ENCODE measurements at regions not wholly inside any gene's neighbourhood (a gene's known extent, or its start where the extent isn't known, plus 50 kb on each side); places are given as distances from the start of the nearest gene placed in this dataset.
"Not testable (repeated sequence)": the region's sequence is repeated elsewhere in the genome, so short reads cannot be mapped to it uniquely, and the experiment has no call there.

DNA sequence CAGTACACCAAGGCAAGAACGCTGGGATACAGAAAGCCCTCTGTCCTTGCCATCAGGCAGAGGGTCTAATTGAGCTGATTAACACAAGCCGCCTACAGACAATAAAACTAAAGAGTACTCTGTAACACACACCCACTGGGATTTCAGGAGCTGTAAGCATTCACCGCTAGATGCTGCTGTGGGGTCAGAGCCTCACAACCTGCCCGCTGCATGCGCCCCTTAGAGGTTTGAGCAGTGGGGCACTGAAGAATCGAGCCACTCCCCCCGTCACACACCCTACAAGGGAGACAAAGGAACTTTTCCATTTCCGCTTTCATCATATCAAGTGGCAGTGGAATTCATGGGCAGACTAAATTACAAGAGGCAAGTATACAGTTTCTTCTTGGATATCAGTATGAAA is 1080.6 kb downstream of the PCDH17 start:
- H3K4me3 ChIP-seq (ENCODE audit: low read depth in 1 of 3, low read length in 3 of 3) = no peak overlapping the region
- TF ChIP-seq GABPA (IDR thresholded peaks at IDR 0.05 in 1 of 2, conservative IDR thresholded peaks at IDR 0.05 in 1 of 2) (no peak), TAF1 (conservative IDR thresholded peaks at IDR 0.05) (no peak), HNF4A (conservative IDR thresholded peaks at IDR 0.05) (no peak), NR2F2 (IDR thresholded peaks at IDR 0.05) (no peak), JUND (IDR thresholded peaks at IDR 0.05) (no peak), EGR1 (IDR thresholded peaks at IDR 0.05; ENCODE audit: low read depth in 2 of 2) (no peak), SP1 (IDR thresholded peaks at IDR 0.05) (no peak), FOXA2 (IDR thresholded peaks at IDR 0.05) (no peak), RXRA (IDR thresholded peaks at IDR 0.05) (no peak), FOXA1 (IDR thresholded peaks at IDR 0.05) (no peak), YY1 (IDR thresholded peaks at IDR 0.05) (no peak), RAD21 (IDR thresholded peaks at IDR 0.05) (no peak)
- TF ChIP-seq, protein P1, sequence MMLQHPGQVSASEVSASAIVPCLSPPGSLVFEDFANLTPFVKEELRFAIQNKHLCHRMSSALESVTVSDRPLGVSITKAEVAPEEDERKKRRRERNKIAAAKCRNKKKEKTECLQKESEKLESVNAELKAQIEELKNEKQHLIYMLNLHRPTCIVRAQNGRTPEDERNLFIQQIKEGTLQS (IDR thresholded peaks at IDR 0.05) = no peak
- TF ChIP-seq, protein P2, sequence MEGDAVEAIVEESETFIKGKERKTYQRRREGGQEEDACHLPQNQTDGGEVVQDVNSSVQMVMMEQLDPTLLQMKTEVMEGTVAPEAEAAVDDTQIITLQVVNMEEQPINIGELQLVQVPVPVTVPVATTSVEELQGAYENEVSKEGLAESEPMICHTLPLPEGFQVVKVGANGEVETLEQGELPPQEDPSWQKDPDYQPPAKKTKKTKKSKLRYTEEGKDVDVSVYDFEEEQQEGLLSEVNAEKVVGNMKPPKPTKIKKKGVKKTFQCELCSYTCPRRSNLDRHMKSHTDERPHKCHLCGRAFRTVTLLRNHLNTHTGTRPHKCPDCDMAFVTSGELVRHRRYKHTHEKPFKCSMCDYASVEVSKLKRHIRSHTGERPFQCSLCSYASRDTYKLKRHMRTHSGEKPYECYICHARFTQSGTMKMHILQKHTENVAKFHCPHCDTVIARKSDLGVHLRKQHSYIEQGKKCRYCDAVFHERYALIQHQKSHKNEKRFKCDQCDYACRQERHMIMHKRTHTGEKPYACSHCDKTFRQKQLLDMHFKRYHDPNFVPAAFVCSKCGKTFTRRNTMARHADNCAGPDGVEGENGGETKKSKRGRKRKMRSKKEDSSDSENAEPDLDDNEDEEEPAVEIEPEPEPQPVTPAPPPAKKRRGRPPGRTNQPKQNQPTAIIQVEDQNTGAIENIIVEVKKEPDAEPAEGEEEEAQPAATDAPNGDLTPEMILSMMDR (IDR thresholded peaks at IDR 0.05; ENCODE audit: low read depth, low read length, missing input control) = no peak
- H3K4me1 ChIP-seq (ENCODE audit: control insufficient read depth in 4 of 4, insufficient read depth in 4 of 4, low read length in 3 of 4) = no peaks in the 10 kb centered on the region
- H3K9me3 ChIP-seq (ENCODE audit: control insufficient read depth in 4 of 4, low read length in 3 of 4) = no peaks in the 10 kb centered on the region
- WGBS = 80% methylated on average over 8 of the region's 8 CpGs
- DNase-seq (ENCODE audit: low spot score) = no peak
- H3K27me3 ChIP-seq (ENCODE audit: control insufficient read depth in 4 of 4, insufficient read depth in 4 of 4, low read length in 3 of 4) = no peaks in the 10 kb centered on the region
- H3K27ac ChIP-seq (ENCODE audit: low read depth in 1 of 2, low read length in 2 of 2) = no peak overlapping the region
- H3K9ac ChIP-seq (ENCODE audit: low read depth in 1 of 2, low read length in 2 of 2) = no peak overlapping the region
- H3K36me3 ChIP-seq (ENCODE audit: control insufficient read depth in 4 of 4, insufficient read depth in 3 of 4, low read depth in 1 of 4, low read length in 3 of 4) = no peaks in the 10 kb centered on the region

DNA sequence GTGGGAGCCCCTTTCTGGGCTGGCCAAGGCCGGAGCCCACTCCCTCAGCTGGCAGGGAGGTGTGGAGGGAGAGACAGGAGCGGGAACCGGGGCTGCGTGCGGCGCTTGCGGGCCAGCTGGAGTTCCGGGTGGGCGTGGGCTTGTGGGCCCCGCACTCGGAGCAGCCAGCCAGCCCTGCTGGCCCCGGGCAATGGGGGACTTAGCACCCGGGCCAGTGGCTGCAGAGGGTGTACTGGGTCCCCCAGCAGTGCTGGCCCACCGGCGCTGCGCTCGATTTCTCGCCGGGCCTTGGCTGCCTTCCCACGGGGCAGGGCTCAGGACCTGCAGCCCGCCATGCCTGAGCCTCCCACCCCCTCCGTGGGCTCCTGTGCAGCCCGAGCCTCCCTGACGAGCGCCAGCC is 1082.5 kb downstream of the PCDH17 start:
- H3K36me3 ChIP-seq (ENCODE audit: control insufficient read depth in 4 of 4, insufficient read depth in 3 of 4, low read depth in 1 of 4, low read length in 3 of 4); H3K9ac ChIP-seq (ENCODE audit: low read depth in 1 of 2, low read length in 2 of 2); H3K4me1 ChIP-seq (ENCODE audit: control insufficient read depth in 4 of 4, insufficient read depth in 4 of 4, low read length in 3 of 4); H3K9me3 ChIP-seq (ENCODE audit: control insufficient read depth in 4 of 4, low read length in 3 of 4); H3K27ac ChIP-seq (ENCODE audit: low read depth in 1 of 2, low read length in 2 of 2); DNase-seq (ENCODE audit: low spot score); H3K27me3 ChIP-seq (ENCODE audit: control insufficient read depth in 4 of 4, insufficient read depth in 4 of 4, low read length in 3 of 4); H3K4me3 ChIP-seq (ENCODE audit: low read depth in 1 of 3, low read length in 3 of 3): not testable (repeated sequence)
- 91% methylated on average over 25 of the region's 25 CpGs for WGBS

DNA sequence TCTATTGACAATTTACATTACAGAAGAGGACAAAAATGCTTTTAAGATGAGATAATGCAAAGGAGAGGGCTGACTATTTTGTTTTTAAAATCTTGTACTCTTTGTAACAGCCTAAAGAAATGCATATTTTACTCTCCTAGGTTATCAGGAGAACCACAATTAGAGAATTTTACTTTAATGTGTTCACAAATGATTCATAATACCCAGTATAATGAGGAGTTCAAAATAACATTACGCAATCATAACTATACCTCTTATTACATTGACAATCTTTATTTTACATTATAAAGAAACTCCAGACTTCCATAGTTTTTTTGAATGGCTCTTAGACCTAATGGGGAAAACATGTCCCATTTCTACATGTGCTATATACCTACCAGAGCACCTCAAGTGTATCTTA is 1089.7 kb downstream of the PCDH17 start:
- no peak for DNase-seq (ENCODE audit: low spot score)
- no peak overlapping the region for H3K27ac ChIP-seq (ENCODE audit: low read depth in 1 of 2, low read length in 2 of 2)
- H3K36me3 ChIP-seq (ENCODE audit: control insufficient read depth in 4 of 4, insufficient read depth in 3 of 4, low read depth in 1 of 4, low read length in 3 of 4) = no peaks in the 10 kb centered on the region
- no peak overlapping the region for H3K9ac ChIP-seq (ENCODE audit: low read depth in 1 of 2, low read length in 2 of 2)
- no peaks in the 10 kb centered on the region for H3K27me3 ChIP-seq (ENCODE audit: control insufficient read depth in 4 of 4, insufficient read depth in 4 of 4, low read length in 3 of 4)
- H3K4me3 ChIP-seq (ENCODE audit: low read depth in 1 of 3, low read length in 3 of 3) = no peak overlapping the region
- H3K4me1 ChIP-seq (ENCODE audit: control insufficient read depth in 4 of 4, insufficient read depth in 4 of 4, low read length in 3 of 4) = no peaks in the 10 kb centered on the region
- WGBS = 85% methylated on average over 1 of the region's 1 CpG
- TF ChIP-seq, protein P3, sequence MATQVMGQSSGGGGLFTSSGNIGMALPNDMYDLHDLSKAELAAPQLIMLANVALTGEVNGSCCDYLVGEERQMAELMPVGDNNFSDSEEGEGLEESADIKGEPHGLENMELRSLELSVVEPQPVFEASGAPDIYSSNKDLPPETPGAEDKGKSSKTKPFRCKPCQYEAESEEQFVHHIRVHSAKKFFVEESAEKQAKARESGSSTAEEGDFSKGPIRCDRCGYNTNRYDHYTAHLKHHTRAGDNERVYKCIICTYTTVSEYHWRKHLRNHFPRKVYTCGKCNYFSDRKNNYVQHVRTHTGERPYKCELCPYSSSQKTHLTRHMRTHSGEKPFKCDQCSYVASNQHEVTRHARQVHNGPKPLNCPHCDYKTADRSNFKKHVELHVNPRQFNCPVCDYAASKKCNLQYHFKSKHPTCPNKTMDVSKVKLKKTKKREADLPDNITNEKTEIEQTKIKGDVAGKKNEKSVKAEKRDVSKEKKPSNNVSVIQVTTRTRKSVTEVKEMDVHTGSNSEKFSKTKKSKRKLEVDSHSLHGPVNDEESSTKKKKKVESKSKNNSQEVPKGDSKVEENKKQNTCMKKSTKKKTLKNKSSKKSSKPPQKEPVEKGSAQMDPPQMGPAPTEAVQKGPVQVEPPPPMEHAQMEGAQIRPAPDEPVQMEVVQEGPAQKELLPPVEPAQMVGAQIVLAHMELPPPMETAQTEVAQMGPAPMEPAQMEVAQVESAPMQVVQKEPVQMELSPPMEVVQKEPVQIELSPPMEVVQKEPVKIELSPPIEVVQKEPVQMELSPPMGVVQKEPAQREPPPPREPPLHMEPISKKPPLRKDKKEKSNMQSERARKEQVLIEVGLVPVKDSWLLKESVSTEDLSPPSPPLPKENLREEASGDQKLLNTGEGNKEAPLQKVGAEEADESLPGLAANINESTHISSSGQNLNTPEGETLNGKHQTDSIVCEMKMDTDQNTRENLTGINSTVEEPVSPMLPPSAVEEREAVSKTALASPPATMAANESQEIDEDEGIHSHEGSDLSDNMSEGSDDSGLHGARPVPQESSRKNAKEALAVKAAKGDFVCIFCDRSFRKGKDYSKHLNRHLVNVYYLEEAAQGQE (IDR thresholded peaks at IDR 0.05) = no peak
- TF ChIP-seq NR2F2 (IDR thresholded peaks at IDR 0.05) = no peak
- H3K9me3 ChIP-seq (ENCODE audit: control insufficient read depth in 4 of 4, low read length in 3 of 4) = no peaks in the 10 kb centered on the region
